NCI-H748 (cell line): ENCODE measurements at regions not wholly inside any gene's neighbourhood (a gene's known extent, or its start where the extent isn't known, plus 50 kb on each side); places are given as distances from the start of the nearest gene placed in this dataset.
A peak's percentile ranks its signal among the peaks of the same experiment; 100 is the strongest.

Source experiments
- DNase-seq: peaks from one replicate; lab custom pipeline; 2025; ENCODE audit not compliant: unreplicated experiment; lab: John Stamatoyannopoulos, UW

- DNase-seq = no peak
These were observed 217.0 kb upstream of the TLE3 start for GRCh38 chr15:70314688-70315087.

DNA sequence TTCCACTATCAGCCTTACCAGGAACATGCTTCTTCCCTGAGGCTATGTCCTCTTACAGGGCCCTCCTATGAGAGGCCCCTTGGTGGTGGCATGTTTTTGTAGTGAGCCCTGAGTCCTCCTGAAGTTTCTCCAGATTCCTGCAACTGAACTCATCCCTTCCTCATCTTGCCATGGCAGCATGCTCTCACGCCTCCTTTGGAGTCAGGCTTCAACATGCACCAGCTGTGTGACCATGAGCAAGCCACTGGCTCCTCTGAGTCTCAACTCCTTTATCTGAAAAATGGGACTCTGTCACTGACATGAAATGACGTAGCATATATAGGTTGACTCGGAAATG, 216.3 kb upstream of the TLE3 start:
- no peak for DNase-seq

DNA sequence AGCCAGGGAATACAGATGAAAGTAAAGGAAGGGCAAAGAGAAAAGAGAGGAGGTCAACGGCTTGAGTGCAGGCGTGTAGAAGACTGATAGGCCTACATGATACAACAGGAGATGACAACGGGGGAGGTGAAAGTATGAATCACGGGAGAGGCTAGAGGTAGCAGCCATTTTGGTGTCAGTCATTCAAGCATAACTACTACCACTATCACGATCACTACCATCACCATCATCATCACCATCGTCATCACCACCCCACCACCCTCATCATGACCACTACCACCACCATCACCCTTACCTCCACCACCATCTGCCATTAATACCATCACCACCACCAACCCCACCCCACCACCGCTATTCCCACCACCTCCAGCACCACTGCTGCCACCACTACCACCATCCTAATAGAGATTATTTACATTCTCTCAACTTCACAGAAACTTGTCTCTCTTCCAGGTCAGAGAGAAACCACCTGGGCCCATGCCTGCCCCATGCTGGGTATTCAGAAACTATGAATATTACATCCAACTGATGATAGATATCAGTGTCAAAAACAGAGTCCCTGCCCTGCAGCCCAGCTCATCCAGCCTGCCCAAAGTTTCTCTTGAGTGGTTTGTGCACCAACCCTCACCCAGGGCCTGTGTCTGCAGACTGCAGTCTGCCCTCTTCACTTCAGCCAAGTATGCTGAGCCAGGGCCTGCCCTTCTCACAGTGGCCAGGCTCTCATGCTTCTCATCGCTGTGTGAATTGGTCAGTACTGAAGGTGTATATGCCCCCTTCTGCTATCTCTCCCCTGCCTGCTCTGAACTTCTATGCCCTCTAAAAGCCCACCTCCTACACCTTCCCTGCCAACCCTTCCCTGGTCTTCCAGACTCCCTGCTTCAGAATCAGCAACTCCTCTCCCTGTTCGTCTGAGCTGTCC, 215.6 kb upstream of the TLE3 start:
- no peak for DNase-seq

- no peak for DNase-seq
These were observed 214.1 kb upstream of the TLE3 start for GRCh38 chr15:70311821-70312220.

DNA sequence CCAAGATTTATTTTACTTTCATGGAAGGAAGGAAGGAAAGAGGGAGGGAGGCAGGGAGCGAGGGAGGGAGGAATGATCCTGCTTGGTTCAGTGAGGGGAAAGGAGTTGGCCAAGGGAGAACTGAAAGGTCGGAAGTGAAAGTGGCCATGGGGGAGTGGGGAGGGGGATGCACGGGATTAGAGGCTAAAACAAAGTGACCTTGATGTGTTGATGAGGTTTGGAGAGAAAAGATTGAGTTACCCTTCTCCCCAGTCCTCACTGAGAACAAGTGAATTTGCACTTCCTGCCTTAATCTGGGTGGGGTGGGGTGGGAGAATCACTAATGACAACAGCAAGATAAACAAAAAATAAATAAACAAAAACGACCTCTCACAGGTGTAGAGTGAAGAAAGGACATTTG, 212.0 kb upstream of the TLE3 start:
- peak; percentile 19 for DNase-seq

GRCh38 chr15:70308735-70309434, 211.2 kb upstream of the TLE3 start:
- DNase-seq = no peak

- DNase-seq = no peak
These were observed 210.5 kb upstream of the TLE3 start for GRCh38 chr15:70308011-70308734.

GRCh38 chr15:70306582-70306981, 208.9 kb upstream of the TLE3 start:
- no peak for DNase-seq

- DNase-seq = no peak
These were observed 208.4 kb upstream of the TLE3 start for GRCh38 chr15:70306081-70306480.

GRCh38 chr15:70303981-70304380, 206.3 kb upstream of the TLE3 start:
- DNase-seq = no peak

- no peak for DNase-seq
These were observed 204.6 kb upstream of the TLE3 start for GRCh38 chr15:70302360-70302759.

DNA sequence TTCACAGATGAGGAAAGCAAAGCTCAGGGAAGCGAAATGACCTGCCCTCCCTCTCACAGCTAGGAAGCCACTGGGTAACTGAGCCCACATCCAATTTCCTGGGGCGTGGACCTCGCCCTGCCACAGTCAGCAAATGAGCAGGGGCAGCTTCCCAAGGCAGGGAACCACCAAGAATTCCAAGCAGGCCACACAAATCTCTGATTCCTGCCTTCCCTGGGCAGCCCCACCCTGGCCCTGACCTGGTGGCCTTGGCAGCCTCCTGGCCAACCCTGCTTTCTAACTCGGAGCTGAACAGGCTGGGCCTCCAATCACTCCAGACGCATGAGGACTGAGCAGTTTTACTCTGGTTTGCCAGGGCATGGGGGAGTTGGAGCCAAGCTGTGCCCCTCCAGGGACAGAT, 203.7 kb upstream of the TLE3 start:
- DNase-seq = no peak

GRCh38 chr15:70299931-70300869, 202.5 kb upstream of the TLE3 start:
- DNase-seq = no peak

- DNase-seq = no peak
These were observed 199.8 kb upstream of the TLE3 start for GRCh38 chr15:70297465-70298058.

DNA sequence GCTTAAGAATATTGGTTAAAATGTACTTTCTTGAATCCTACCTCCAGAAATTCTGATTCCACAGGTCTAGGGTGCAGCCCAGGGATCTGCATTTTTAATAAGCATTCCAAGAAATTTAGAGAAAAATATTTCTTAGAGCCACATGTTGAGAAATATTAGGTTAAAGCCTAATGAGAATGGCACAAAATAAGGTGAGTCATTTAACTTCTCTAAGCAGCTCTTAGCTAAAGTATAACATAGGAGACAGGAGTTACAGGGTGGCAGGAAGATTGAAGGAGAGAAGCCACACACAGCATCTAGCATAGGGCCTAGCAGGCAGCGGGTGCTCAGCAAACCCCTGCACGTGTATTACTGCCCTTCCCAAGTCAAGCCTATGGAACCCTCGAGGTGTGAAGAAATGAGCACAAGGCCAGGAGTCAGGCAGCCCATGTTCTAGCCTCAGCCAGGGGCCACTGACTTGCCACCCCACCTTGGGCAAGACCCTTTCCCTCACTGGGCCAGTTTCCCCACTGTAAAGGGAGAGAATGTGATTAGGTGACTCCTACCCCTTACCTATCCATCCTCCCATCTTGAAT, 197.1 kb upstream of the TLE3 start:
- no peak for DNase-seq

GRCh38 chr15:70293591-70294470, 196.1 kb upstream of the TLE3 start:
- DNase-seq = no peak

DNA sequence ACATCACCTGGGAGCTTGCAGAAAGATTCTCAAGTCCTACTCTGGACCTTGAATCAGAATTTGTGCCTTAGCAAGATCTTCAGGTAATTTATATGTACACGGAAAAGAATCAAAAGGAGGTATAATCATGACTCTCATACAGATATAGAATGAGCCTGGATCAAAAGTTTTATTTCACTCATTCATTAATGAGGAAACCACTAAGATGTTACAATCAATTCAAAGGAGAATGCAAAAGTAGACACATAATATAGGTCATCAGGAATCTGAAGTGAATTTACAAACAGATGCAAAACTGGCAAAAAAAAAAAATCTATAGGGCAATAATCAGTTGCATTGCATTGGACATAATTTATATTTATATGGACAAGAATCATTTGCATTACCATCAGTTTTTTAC, 195.4 kb upstream of the TLE3 start:
- DNase-seq = no peak

DNA sequence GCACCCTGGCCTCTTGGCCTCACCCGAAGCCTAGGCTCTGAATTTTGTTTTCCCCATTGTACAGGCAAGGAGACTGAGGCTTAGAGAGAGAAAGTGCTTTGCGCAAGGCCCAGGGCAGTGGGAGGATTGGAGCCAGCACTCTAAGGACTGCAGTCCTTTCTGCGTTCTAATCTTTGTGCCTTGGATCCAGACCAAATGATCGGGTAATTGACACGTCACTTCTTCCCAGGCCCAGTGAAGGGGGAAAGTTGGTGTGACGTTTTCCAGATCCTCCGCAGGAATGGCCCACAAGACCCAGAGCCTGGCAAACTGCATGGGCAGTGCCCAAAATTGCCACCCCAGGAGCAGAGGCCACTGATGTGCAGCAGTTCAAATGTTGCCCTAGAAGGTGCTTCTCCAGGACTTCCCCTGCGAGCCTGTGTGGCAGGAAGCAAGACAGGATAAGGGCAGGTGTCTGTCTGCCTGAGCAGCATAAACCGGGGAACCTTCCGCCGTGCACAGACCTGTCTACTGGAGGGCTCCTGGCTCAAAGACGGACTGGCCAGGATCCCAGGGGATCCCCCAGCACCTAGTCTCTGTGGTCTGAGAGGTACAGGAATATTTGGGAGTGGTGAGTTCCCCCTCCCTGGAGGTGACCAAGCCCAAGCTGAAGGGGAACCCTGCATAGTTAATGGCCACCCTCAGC, 194.5 kb upstream of the TLE3 start:
- DNase-seq = no peak
